GM21576 (cell line): ENCODE measurements at regions not wholly inside any gene's neighbourhood (a gene's known extent, or its start where the extent isn't known, plus 50 kb on each side); places are given as distances from the start of the nearest gene placed in this dataset.

Experiments used
- ATAC-seq: cut with Tn5 transposase; IDR thresholded peaks from one replicate; pipeline ENCODE4 v1.9.1; 2021; ENCODE audit warnings: mild to moderate bottlenecking, moderate library complexity; ENCODE audit not compliant: unreplicated experiment

DNA sequence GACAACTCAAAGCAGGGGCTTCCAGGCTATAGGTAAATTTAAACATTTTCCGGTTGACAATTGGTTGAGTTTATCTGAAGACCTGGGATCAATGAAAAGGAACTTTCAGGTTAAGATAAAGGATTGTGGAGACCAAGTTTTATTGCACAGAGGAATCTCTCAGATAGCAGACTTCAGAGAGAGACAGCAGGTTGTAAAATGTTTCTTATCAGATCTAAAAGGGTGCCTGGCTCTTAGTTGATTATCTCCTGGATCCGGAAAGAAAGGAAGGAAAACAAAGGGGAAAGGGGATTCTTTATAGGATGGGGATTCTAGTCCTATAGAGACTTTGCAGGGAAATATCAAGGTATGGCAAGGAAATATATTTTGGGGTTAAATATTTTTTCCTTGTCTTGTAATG lies 951.3 kb upstream of the SEMA6D start:
- no peak for ATAC-seq

DNA sequence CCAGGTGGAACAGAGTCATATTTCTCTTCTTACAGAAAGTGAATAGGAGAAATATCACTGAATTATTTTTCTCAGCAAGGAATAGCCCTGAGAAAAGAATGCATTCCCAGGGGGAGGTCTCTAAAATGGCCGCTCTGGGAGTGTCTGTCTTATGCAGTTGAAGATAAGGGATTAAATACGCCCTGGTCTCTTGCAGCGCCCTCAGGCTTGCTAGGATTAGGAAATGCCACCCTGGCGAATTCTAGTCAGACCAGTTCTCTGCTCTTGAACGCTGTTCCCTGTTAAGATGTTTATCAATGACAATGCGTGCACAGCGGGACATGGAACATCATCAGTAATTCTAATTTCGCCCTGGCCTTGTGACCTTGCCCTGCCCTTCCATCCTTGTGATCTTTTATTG lies 949.0 kb upstream of the SEMA6D start:
- no peak for ATAC-seq

DNA sequence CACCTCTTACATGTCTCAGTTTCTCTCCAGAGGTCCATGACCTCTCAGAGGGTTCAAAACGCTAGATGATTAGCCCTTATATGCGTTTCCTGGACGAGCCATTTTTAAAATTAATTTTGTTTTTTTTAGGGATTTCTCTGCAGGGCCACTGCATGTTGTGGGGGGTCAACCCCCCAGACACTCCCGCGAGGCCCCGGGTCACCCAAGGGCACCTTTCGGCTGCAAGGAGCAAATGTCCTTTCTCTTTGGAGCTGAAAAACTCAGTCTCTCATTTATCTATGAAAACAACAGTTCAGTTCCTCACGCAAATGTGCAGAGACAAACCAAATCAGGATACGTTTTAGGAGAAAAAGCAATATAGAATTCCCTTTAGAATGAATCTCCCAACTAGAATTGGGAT lies 944.3 kb upstream of the SEMA6D start:
- ATAC-seq, result no peak

DNA sequence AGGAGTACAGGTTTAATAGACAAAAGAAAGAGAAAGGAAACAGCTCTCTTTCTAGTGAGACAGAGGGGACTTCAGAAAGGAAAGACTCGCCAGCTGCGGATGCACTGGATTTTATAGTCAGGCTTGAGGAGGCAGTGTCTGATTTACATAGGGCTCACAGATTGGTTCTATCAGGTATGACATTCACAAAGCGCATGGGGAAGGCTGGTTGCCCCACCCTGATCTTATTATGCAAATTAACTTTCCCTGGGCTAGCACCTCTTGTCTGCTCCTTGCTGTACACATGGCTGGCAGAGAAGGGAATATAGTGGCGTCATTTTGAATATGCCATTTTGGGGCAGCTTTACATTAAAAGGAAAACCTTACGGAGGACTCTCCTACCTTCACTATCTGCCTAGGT lies 938.4 kb upstream of the SEMA6D start:
- no peak for ATAC-seq

DNA sequence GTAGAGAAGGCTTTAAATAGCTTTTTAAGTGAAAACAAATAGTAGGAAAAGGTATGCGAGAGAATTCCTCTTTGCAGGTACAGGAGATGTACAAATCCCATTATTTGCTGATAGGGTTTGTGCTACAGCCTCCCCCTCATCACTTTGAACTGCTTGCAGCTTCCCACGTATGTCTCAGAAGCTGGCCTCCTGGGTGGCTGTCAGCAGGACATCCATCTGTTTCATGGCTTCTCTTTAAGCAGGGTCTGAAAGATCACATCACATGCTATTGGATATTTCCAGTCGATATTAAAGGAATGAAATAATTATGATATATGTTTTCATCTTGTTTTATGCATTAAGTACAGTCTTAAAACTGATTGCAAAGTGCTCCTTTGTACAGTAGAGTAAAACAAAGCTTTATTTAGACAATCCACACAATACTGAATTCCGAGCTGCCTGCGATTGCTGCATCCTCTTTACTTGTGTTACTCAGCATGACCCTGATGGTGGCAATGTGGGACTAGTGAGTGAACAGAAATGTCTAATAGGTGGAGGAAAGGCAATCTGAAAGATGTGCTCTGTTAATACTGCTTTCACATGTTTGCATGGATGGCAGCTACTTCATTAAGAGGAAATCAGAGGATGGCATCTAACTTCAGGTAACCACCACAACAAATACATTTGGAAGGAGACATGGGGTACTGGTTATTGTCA lies 930.6 kb upstream of the SEMA6D start:
- no peak for ATAC-seq

DNA sequence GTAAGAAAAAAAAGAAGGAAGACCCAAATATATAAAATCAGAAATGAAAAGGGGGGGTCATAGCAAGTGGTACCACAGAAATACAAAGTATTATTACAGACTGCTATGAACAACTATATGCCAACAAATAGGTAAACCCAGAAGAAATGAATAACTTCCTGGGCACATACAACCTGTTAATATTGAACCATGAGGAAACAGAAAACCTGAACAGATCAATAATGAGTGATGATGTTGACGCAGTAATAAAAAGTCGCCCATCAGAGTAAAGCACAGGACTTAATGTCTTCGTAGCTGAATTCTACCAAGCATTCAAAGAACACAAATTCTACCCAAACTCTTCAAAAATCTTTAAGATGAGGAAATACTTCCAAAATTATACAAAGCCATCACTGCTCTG lies 921.6 kb upstream of the SEMA6D start:
- ATAC-seq, result no peak

DNA sequence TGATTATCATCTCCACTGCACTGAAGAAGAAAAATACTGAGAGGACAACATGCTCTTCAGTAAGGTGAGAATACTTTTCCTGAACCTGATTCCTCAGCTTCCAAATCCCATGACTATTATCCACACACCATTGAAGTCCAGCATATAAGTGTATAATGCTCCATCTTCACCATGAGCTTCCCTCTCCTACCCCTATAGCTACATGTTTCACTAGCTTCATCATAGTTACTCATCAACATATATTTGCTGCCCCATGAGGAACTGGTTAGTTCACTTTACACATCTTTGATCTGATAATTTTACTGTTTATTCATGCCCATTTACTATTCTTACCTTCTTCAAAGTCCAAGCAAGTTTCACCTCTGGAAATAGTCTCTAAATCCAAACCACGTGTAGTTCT lies 908.5 kb upstream of the SEMA6D start:
- no peak for ATAC-seq

DNA sequence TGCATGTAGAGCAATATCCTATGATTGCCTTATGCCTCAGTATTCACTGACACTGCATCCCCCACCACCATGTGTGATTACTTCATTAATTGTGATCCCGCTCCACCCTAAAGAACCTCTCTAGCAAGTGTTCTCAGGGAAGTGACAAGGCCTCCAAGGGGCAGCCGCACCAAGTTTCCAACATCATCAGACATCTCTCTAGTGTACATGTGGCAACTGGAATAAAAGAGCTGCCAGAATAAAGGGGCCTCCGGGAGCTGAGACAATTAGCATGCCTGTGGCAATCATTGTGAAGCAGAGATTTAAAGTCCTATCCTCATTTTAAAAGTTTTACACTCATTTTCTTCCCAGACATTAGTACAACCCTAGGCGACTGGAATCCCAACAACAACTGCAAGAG lies 902.1 kb upstream of the SEMA6D start:
- ATAC-seq, result no peak

DNA sequence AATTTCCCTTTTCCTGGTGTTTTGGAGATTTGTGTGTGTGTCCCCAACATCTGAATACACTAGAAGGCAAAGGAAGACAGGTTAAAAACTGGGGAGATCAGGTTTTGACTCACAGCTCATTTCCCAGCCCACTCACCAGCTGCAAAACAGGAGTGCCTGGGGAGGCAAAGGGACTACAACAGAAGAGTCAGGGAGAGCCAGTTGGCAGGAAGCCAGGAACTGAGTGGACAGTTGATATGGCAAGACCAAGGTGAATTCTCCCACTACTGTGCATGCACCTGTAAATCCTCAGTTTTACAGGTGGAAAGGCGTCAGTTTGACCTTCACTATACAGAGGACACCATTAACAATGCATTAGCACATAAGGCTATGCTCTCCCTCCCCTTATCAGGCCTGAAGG lies 901.5 kb upstream of the SEMA6D start:
- ATAC-seq, result no peak

DNA sequence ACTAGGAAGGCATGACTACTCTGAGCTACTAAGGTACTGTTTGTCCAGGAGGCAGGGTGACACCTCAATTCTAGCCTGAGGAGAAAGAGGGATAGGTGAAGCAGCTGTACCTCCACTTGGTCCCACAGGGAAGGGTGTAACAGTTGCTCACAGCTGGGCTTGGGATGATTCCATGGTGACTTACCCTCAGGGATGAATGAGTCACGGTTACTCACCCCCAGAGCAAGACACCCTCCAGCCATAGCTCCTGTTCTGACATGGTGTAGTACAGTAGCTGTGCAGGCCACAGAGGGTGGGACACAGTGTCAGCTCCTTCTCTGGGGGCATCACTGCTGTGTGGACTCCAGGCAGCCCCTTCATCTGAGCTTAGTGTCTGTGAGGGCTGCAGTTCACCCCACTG lies 868.6 kb upstream of the SEMA6D start:
- no peak for ATAC-seq

DNA sequence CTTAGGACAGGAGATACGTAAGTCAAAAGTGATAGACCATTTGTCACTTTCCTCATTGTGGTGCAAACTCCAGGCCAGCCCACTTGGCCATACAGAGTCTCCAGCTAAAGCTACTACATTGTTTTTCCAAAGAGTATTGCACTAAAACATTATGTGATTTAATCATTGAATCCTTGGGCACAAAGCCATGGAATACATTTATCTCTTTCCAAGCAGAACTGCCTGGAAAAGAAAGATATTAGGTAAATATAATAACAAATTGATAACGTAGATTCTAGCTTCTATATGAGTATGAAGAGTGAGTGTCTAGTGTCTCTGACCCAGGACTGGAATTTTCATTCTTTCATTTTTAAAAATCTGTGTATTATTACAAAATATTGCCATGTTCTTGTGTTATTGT lies 863.7 kb upstream of the SEMA6D start:
- ATAC-seq, result no peak

DNA sequence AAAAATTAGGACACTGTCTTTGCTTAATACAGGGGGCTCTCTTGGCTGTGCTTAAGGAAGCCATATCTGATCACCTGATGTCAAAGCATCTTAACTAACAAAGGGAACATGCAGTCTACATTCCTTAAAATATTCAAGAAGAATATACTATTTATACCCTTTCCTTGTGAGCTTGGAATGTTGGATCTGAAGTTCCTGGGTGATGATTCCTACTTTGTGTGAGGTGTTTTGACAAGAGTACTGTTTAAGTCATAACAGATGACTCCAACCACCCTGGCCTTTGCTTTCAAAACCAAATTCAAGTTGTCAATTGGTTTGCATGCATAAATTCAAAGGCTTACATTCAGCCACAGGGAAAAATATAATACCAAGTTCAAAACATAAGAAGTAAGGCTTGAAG lies 862.7 kb upstream of the SEMA6D start:
- ATAC-seq, result no peak

DNA sequence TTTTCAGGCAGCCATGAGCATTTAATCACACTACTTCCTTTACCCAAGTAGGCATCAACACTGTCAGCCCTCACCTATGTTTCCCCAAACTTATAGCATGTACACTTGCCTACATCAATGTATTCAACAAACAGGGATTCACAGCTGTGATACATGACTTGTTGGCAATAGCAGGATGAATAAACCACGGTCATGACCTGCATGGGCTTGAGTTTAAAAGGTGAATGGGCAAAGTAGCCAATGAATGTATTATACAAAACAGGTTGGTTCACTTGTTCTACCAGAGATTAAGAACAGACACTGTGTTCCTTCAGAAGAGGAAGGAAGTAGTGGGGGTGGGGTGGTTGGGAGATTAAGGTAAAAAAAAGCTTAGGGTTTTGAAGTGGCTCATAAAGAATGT lies 861.9 kb upstream of the SEMA6D start:
- ATAC-seq, result no peak

DNA sequence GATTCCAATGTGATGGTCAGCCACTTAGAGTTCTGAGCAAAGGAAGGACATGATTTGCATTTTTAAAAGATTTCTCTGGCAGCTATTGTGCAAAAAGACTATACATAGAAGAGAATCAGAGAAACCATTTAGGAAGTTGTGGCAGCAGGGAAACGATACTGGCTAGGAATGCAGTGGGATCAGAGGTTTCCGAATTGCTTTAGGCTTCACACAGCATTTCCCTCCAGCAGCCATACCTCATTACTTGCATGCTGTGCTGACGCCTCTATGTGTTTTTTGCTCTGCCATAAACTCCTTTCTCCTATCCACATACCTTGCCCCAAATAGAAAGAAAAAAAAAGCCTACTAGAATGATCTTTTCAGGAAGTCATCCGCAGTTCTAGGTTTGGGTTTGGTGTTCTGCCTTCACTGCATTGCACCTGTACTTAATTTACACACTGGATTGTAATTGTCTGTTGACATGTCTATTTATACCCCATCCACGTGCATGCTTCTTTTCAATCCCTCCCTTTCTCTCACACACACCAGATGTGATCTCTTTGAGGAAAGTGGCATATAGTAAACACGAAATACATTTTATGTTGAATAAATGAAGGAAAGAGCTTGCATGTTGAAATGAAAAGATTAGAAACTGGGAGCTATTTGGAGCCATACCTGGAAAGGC lies 860.3 kb upstream of the SEMA6D start:
- ATAC-seq, result no peak

DNA sequence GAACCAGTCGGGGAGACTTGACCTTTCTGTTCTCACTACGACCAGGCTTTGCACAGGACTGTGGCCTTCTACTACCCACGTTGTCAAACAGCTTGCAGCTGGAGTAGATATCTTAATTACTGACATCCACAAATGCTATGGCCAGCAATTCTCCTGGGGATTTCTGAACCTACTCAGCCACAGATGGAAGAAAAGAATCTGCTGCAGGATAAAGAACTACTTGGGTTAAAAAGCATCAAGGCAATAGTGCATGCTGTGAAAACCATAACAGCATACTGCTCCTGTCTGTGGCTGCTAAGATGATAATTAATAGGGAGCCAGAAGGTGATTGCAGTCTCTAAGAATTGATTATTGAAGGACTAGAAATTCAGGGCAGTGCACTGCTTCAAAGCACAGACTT lies 859.2 kb upstream of the SEMA6D start:
- no peak for ATAC-seq

DNA sequence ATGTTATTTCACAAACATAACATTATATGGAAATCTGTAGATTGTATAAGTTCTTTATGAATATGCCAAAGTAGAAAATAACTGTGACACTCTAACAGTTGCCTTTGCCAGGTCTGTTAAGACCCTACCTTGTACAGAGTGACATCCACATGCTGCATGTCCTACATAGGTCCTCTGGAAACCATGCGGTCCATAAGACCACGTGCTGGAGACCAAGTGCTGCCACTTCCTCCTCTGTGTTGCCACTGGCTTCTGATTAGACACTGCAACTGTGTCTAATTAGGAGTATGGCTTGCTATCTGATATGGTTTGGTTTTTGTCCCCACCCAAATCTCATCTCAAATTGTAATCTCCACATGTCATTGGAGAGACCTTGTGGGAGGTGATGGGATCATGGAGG lies 855.5 kb upstream of the SEMA6D start:
- ATAC-seq, result no peak

DNA sequence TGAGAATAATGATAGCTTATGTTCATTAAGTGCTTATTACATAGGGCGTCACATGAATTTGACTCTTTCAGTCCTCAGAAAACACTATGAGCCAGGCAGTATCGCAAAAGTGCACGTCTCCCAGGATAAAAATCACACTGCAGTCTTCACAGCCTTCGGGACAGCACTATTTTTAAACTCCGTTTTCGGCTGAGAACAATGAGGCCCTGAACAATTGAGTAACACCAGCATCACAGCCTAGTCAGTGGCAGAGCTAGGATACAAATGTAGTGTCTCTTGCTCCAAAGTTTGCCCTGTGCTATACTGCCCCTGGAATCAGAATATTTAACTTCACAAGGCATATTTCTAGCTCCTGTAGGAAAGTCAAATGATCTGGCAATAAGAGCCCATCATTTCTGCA lies 852.1 kb upstream of the SEMA6D start:
- no peak for ATAC-seq

DNA sequence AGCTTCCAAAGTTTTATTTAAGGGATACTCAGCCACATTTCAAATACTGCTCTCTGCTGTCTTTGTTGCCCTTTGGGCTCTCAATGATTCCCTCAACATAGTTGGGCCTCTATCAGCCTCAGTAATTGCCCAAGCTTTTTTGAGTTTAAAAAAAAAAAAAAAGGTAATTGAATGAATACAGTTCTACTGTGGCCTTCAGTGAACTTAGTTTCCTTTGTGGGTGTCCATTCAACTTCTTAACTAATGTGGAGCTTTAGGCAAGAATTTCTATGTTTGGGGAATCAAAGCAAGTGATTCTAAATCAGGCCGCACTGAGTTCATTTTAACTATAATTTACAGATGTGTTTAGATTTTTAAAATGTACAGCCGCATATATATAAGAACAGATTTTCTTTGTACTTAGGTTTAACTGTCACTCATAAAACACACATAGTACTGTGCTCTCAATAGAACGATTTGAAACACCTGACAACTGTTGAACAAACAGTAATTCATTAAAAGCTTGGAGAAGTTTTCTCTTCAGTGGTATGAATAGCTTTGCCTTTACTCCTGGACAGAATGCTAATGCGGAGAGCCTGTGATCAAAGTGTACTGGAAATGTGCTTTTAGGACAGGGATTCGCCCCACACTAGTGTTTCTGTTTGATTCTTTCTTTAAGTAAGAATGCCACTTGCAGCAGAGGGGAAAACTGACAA lies 844.9 kb upstream of the SEMA6D start:
- no peak for ATAC-seq

DNA sequence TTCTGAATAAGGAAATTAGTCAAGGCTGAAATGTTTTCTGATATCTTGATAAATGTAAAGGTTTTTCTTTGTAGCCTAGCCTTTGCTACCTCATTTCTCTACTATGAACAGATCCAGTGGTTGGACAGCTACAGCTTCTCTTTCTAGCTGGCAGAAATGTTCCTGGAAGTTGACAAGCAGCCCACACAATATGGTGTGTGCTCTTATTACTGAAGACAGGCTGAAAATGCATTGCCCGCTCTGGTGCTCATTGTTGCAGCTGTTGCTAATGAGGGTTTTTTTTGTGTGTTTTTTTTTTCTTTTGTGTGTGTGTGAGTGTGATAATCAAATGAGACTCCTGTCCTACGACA lies 844.3 kb upstream of the SEMA6D start:
- ATAC-seq, result no peak

DNA sequence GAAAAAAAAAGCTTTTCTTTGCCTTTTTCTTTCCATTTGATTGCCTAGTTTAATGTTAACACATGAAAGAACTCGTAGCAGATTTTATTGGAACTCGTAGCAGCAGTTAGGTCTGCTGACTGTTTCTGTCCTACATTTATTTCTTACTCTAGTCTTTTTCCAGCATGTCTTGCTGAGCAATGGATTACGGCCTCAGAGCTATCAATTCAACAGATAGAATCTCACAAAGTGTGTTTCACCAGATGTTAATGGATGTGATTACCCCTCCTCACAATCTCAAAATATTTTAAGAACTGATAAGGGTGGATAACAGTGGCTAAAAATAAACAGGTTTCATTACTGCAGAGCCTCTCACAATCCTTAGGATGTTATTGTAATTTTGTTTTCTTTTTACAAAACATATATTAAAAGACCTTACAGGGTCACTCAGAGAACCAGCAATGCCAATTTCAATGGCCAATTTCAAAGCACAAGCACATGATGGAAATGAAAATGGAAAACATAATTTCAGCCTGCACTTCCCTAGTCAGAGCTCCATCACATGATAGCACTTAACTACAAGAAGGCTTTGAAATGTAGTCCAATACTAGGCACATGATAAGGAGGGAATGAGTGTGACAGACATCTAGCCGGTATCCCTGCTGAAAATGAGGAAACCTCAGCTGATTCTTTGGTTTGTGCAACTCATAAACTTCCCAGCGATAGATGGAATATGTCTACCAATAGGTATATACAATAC lies 838.1 kb upstream of the SEMA6D start:
- no peak for ATAC-seq

DNA sequence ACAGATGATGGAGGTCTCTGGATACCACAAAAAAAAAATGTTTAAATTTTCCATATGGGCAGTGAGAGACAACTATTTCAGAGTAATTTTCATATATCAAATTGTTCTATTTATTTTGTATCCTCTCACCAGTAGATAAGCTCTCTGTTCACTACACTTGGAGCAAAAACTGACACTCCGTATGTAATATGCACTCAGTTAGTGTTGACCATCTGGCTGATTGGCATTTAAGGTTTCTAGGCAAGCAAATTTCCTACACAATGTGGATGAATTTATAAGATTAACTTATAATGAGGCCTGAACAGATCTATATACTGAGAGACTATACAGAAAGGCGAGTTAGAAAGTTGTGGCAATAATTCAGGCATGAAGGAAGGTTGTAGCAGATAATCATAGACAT lies 836.5 kb upstream of the SEMA6D start:
- no peak for ATAC-seq

DNA sequence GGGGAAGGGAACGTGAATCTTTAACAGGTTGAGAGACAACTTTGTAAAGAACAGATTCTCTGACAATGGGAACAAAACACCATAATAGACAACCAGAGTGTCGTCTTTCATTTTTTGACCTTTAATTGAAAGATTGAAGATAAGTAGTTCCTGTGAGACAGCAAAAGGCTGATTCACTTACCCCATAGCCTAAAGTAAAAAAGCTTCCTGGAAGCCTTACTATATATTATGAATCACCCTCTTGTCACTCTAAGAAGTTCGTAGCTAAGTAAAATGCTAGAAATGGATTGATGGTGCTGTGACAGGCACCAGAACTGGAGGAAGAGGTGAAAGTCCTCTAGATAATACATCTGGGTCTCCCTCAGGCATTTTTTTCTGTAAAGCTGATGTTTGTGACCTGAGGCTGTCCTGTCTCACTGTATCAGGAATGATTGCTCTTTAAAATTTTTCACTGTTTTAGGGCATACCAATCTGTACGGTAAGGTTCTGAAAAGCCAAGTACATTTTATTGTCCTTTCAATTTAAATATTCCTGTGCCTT lies 824.6 kb upstream of the SEMA6D start:
- ATAC-seq, result no peak
